GM10266 (cell line): ENCODE measurements at regions not wholly inside any gene's neighbourhood (a gene's known extent, or its start where the extent isn't known, plus 50 kb on each side); places are given as distances from the start of the nearest gene placed in this dataset.

Experiments used
- DNase-seq: peaks from one replicate; pipeline ENCODE4 v3.0.0; 2012; ENCODE audit errors: extremely low spot score
- CTCF ChIP-seq: IDR thresholded peaks from 2 replicates; pipeline ENCODE4 v1.5.1; 2012; ENCODE audit warnings: mild to moderate bottlenecking, low read depth; ENCODE audit not compliant: control insufficient read depth, insufficient read depth; ENCODE audit errors: missing control alignments

- TF ChIP-seq CTCF = no peak
- no peak for DNase-seq
These were observed 239.9 kb upstream of the LRTM1 start for GRCh38 chr3:55167586-55168317.

GRCh38 chr3:55166576-55167555 lies 239.0 kb upstream of the LRTM1 start:
- DNase-seq = no peak
- no peak for TF ChIP-seq CTCF

- no peak for TF ChIP-seq CTCF
- DNase-seq = no peak
These were observed 238.0 kb upstream of the LRTM1 start for GRCh38 chr3:55165704-55166405.

- TF ChIP-seq CTCF = no peak
- DNase-seq = no peak
These were observed 237.4 kb upstream of the LRTM1 start for GRCh38 chr3:55165278-55165677.

- no peak for DNase-seq
- TF ChIP-seq CTCF = no peak
These were observed 237.0 kb upstream of the LRTM1 start for GRCh38 chr3:55164876-55165275.

- TF ChIP-seq CTCF = no peak
- DNase-seq = no peak
These were observed 236.3 kb upstream of the LRTM1 start for GRCh38 chr3:55164191-55164590.
